A549 (cell line): ENCODE measurements at regions not wholly inside any gene's neighbourhood (a gene's known extent, or its start where the extent isn't known, plus 50 kb on each side); places are given as distances from the start of the nearest gene placed in this dataset.

ENCODE experiments used
- ATAC-seq, 2 experiments: fragments of 200-7000 bp in 1 of 2; fragments of >200 bp in 1 of 2; cut with Nextera tagmentation in 1 of 2; cut with Tn5 transposase in 1 of 2; 3 replicates each; pipeline versions ENCODE4 v1.8.0 to v1.9.1; 2018 to 2020; ENCODE audit warnings: mild to moderate bottlenecking in 1 of 2, moderate library complexity in 1 of 2
- CTCF ChIA-PET: fragments of 300-600 bp; sonication (Branson Sonifier 250); formaldehyde crosslinking; extraction: SDS; loops from one replicate; lab custom pipeline; 2021; ENCODE audit warnings: antibody characterized with exemption, inconsistent platforms; lab: Yijun Ruan, JAX
- POLR2A ChIA-PET: fragments of 350-600 bp; formaldehyde crosslinking; extraction: SDS; loops from one replicate; lab custom pipeline; 2021; ENCODE audit warnings: antibody characterized with exemption, inconsistent platforms; lab: Yijun Ruan, JAX
- DNase-seq, 2 experiments: peaks; one replicate each; pipeline versions ENCODE4 v3.0.0 to v3.0.0-alpha.2; 2011 to 2016; ENCODE audit warnings: low read depth in 1 of 2, low spot score in 1 of 2
- FAIRE-seq: peaks from 2 replicates; lab custom pipeline; 2011; peaks lifted over from hg19 to GRCh38; lab: Jason Lieb, UNC
- H3K27ac ChIP-seq, 2 experiments: fragments of >200 bp; sonication (Bioruptor Twin); formaldehyde crosslinking; 3 replicates each; pipeline ENCODE4 v1.5.1; 2016 to 2017
- H3K4me1 ChIP-seq: fragments of >200 bp; sonication (Bioruptor Twin); formaldehyde crosslinking; 3 replicates; pipeline ENCODE4 v1.6.1; 2016
- H3K4me2 ChIP-seq: fragments of >200 bp; sonication (Bioruptor Twin); formaldehyde crosslinking; 3 replicates; pipeline ENCODE4 v1.6.1; 2016
- H3K4me3 ChIP-seq: fragments of >200 bp; sonication (Bioruptor Twin); formaldehyde crosslinking; 3 replicates; pipeline ENCODE4 v1.5.1; 2016
- H3K9me3 ChIP-seq: fragments of >200 bp; sonication (Bioruptor Twin); formaldehyde crosslinking; 3 replicates; pipeline ENCODE4 v1.6.1; 2016
- CBX2 ChIP-seq: fragments of 200-600 bp; sonication (generic); IDR thresholded peaks from 2 replicates; pipeline ENCODE4 v1.6.1; 2016; ENCODE audit warnings: low read depth, mild to moderate bottlenecking, borderline replicate concordance
- CHD2 ChIP-seq: fragments of 150-350 bp; IDR thresholded peaks from 2 replicates; pipeline ENCODE4 v1.6.1; 2014; ENCODE audit warnings: low read length; ENCODE audit not compliant: partially characterized antibody
- CHD4 ChIP-seq: fragments of 200-600 bp; sonication (generic); IDR thresholded peaks from 2 replicates; pipeline ENCODE4 v1.6.1; 2016; ENCODE audit warnings: antibody characterized with exemption, mild to moderate bottlenecking, borderline replicate concordance
- E2F6 ChIP-seq: IDR thresholded peaks from 2 replicates; pipeline ENCODE4 v1.6.1; 2012; ENCODE audit warnings: low read depth, borderline replicate concordance
- EHMT2 ChIP-seq: fragments of 200-600 bp; sonication (generic); IDR thresholded peaks from 2 replicates; pipeline ENCODE4 v1.6.1; 2016; ENCODE audit warnings: antibody characterized with exemption, low read depth, mild to moderate bottlenecking, moderate library complexity
- EP300 ChIP-seq, 2 experiments: fragments of >200 bp; sonication (Bioruptor Twin); formaldehyde crosslinking; IDR thresholded peaks; 2 replicates in 1 of 2; 3 replicates in 1 of 2; pipeline ENCODE4 v1.6.1; 2016 to 2017
- HDAC2 ChIP-seq: fragments of 200-600 bp; sonication (generic); IDR thresholded peaks from 2 replicates; pipeline ENCODE4 v1.6.1; 2016
- HOXB5 ChIP-seq: fragments of 250-450 bp; sonication (Bioruptor Pico); IDR thresholded peaks from 2 replicates; pipeline ENCODE4 v1.5.0; 2020; ENCODE audit warnings: mild to moderate bottlenecking, moderate library complexity
- JUNB ChIP-seq: fragments of >200 bp; sonication (Bioruptor Twin); formaldehyde crosslinking; IDR thresholded peaks from 2 replicates; pipeline ENCODE4 v1.6.1; 2016
- KDM1A ChIP-seq: fragments of 200-600 bp; sonication (generic); IDR thresholded peaks from 2 replicates; pipeline ENCODE4 v1.6.1; 2016; ENCODE audit warnings: low read depth, mild to moderate bottlenecking
- MAFK ChIP-seq: fragments of 450-650 bp; IDR thresholded peaks from 2 replicates; pipeline ENCODE4 v1.6.1; 2014; ENCODE audit not compliant: partially characterized antibody
- NR3C1 ChIP-seq: fragments of >200 bp; sonication (Bioruptor Twin); formaldehyde crosslinking; IDR thresholded peaks from 3 replicates; pipeline ENCODE4 v1.6.1; 2017
- RAD21 ChIP-seq, 2 experiments: fragments of >200 bp in 1 of 2; sonication (Bioruptor Twin) in 1 of 2; formaldehyde crosslinking in 1 of 2; IDR thresholded peaks in 1 of 2; conservative IDR thresholded peaks in 1 of 2; 2 replicates in 1 of 2; 3 replicates in 1 of 2; pipeline ENCODE4 v1.6.1; 2012 to 2018; ENCODE audit warnings: inconsistent platforms in 1 of 2
- SMC3 ChIP-seq: fragments of >200 bp; sonication (Bioruptor Twin); formaldehyde crosslinking; IDR thresholded peaks from 3 replicates; pipeline ENCODE4 v1.6.1; 2018; ENCODE audit warnings: inconsistent platforms
- TFCP2L1 ChIP-seq: fragments of 250-450 bp; sonication (Bioruptor Pico); IDR thresholded peaks from 2 replicates; pipeline ENCODE4 v1.5.0; 2021; ENCODE audit warnings: mild to moderate bottlenecking
- TP53 ChIP-seq: fragments of 250-450 bp; sonication (Bioruptor Pico); IDR thresholded peaks from 2 replicates; pipeline ENCODE4 v1.5.0; 2021; ENCODE audit warnings: mild to moderate bottlenecking, moderate library complexity
- USF2 ChIP-seq: fragments of 450-650 bp; IDR thresholded peaks from 2 replicates; pipeline ENCODE4 v1.6.1; 2014; ENCODE audit warnings: antibody characterized with exemption
- ZNF302 ChIP-seq: fragments of 250-450 bp; sonication (Bioruptor Pico); IDR thresholded peaks from 2 replicates; pipeline ENCODE4 v1.9.0; 2021; ENCODE audit warnings: inconsistent platforms, mild to moderate bottlenecking, moderate library complexity
- WGBS: methylation state at CpG from one replicate; pipeline ENCODE4 v1.1.6; 2017; ENCODE audit errors: missing lambda C conversion rate; 5-methylcytosine and 5-hydroxymethylcytosine counted together
- TF ChIP-seq, protein P1 (sequence below): fragments of >200 bp; sonication (Bioruptor Twin); formaldehyde crosslinking; IDR thresholded peaks from 3 replicates; pipeline ENCODE4 v1.5.1; 2016
- TF ChIP-seq, protein P2 (sequence below): fragments of 250-450 bp; sonication (Bioruptor Pico); IDR thresholded peaks from 2 replicates; pipeline ENCODE4 v1.5.0; 2020; ENCODE audit warnings: low read depth, mild to moderate bottlenecking, moderate library complexity

GRCh38 chr4:55733932-55734331 is 85.7 kb upstream of the EXOC1L start:
- 0% methylated on average over 2 of the region's 2 CpGs for WGBS
- Histone ChIP-seq H3K27ac (no peak overlapping the region), H3K4me1 (peaks cover 9% of the 10 kb centered on the region; the same call in 2 of the 3 replicates), H3K9me3 (no peaks in the 10 kb centered on the region), H3K4me2 (peak overlapping the region; percentile 38; the same call in 2 of the 3 replicates), H3K4me3 (no peak overlapping the region)
- ATAC-seq, result peak; percentile 68 to 70; a peak in 5 of 6 replicates
- ChIA-PET CTCF (no interaction called here), POLR2A (no interaction called here)
- FAIRE-seq, result no peak
- peak; percentile 13 to 56 for DNase-seq
- TF ChIP-seq NR3C1 (no peak), CBX2 (no peak), JUNB (no peak), MAFK (no peak), USF2 (no peak)

GRCh38 chr4:55736605-55737183 is 82.9 kb upstream of the EXOC1L start:
- FAIRE-seq (no peak), ATAC-seq (no peak), DNase-seq (no peak)
- H3K9me3 ChIP-seq, result no peaks in the 10 kb centered on the region
- no peak overlapping the region for H3K27ac ChIP-seq
- TF ChIP-seq RAD21 (conservative IDR thresholded peaks at IDR 0.05 in 1 of 2, IDR thresholded peaks at IDR 0.05 in 1 of 2), result peak; percentile 45 to 56; a peak in 4 of 5 replicates
- TF ChIP-seq, protein P1, sequence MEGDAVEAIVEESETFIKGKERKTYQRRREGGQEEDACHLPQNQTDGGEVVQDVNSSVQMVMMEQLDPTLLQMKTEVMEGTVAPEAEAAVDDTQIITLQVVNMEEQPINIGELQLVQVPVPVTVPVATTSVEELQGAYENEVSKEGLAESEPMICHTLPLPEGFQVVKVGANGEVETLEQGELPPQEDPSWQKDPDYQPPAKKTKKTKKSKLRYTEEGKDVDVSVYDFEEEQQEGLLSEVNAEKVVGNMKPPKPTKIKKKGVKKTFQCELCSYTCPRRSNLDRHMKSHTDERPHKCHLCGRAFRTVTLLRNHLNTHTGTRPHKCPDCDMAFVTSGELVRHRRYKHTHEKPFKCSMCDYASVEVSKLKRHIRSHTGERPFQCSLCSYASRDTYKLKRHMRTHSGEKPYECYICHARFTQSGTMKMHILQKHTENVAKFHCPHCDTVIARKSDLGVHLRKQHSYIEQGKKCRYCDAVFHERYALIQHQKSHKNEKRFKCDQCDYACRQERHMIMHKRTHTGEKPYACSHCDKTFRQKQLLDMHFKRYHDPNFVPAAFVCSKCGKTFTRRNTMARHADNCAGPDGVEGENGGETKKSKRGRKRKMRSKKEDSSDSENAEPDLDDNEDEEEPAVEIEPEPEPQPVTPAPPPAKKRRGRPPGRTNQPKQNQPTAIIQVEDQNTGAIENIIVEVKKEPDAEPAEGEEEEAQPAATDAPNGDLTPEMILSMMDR, result peak; percentile 55
- no peak for TF ChIP-seq TFCP2L1 (CRISPR knock-in tag)
- TF ChIP-seq CHD4, result no peak
- TF ChIP-seq SMC3, result peak; percentile 50
- TF ChIP-seq HOXB5, result no peak
- no peak for TF ChIP-seq EHMT2
- no peak for TF ChIP-seq ZNF302 (CRISPR knock-in tag)
- no peak for TF ChIP-seq CHD2
- TF ChIP-seq EP300 (IDR thresholded peaks at IDR 0.05), result no peak
- TF ChIP-seq, protein P2, sequence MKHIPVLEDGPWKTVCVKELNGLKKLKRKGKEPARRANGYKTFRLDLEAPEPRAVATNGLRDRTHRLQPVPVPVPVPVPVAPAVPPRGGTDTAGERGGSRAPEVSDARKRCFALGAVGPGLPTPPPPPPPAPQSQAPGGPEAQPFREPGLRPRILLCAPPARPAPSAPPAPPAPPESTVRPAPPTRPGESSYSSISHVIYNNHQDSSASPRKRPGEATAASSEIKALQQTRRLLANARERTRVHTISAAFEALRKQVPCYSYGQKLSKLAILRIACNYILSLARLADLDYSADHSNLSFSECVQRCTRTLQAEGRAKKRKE (CRISPR knock-in tag), result no peak
- TF ChIP-seq TP53 (CRISPR knock-in tag), result no peak
- TF ChIP-seq KDM1A, result no peak
- no peak for TF ChIP-seq E2F6
- TF ChIP-seq HDAC2, result no peak
- ChIA-PET POLR2A (no interaction called here), CTCF (interaction anchor here (0.7 to 1.0 kb wide), 2 partner anchors 14 to 288 kb away, joined by 4 read pairs; no protein-coding TSS in a partner anchor)
- H3K4me1 ChIP-seq, result peaks cover 9% of the 10 kb centered on the region; the same call in 2 of the 3 replicates
- H3K4me3 ChIP-seq, result no peak overlapping the region
- WGBS, result 1% methylated on average over 3 of the region's 3 CpGs
- H3K4me2 ChIP-seq, result no peak overlapping the region
